Progenitor cell of endocrine pancreas (in vitro differentiated cells): ENCODE measurements at regions not wholly inside any gene's neighbourhood (a gene's known extent, or its start where the extent isn't known, plus 50 kb on each side); places are given as distances from the start of the nearest gene placed in this dataset.

Experiments used
- DNase-seq: peaks from one replicate; pipeline ENCODE4 v3.0.0; 2021; ENCODE audit warnings: low spot score; ENCODE audit not compliant: unreplicated experiment
- H3K27ac Mint-ChIP-seq: 2 replicates; pipeline ENCODE4 v1.8.0; 2021; ENCODE audit warnings: mild to moderate bottlenecking, moderate library complexity, mixed read lengths
- H3K27me3 Mint-ChIP-seq: 2 replicates; pipeline ENCODE4 v1.8.0; 2021; ENCODE audit warnings: mixed read lengths
- H3K36me3 Mint-ChIP-seq: 2 replicates; pipeline ENCODE4 v1.8.0; 2022; ENCODE audit warnings: mixed read lengths; ENCODE audit not compliant: insufficient read depth
- H3K4me1 Mint-ChIP-seq: 2 replicates; pipeline ENCODE4 v1.8.0; 2021; ENCODE audit warnings: low read depth, mixed read lengths
- H3K4me3 Mint-ChIP-seq: 2 replicates; pipeline ENCODE4 v1.8.0; 2021; ENCODE audit warnings: low read depth, mild to moderate bottlenecking, moderate library complexity, mixed read lengths
- H3K9me3 Mint-ChIP-seq: 2 replicates; pipeline ENCODE4 v1.8.0; 2021; ENCODE audit warnings: low read depth, mixed read lengths
- CTCF ChIP-seq: fragments of 200-600 bp; sonication (generic); IDR thresholded peaks from one replicate; pipeline ENCODE4 v1.5.0; 2021; ENCODE audit warnings: antibody characterized with exemption, mild to moderate bottlenecking; ENCODE audit not compliant: unreplicated experiment

- no peaks in the 10 kb centered on the region for H3K27me3 Mint-ChIP-seq
- DNase-seq, result no peak
- no peak overlapping the region for H3K4me3 Mint-ChIP-seq
- TF ChIP-seq CTCF, result no peak
- H3K4me1 Mint-ChIP-seq, result no peaks in the 10 kb centered on the region
- no peaks in the 10 kb centered on the region for H3K36me3 Mint-ChIP-seq
- peaks cover 14% of the 10 kb centered on the region for H3K9me3 Mint-ChIP-seq
- H3K27ac Mint-ChIP-seq, result no peak overlapping the region
Measured at GRCh38 chr6:85250586-85251220, 199.2 kb upstream of the NT5E start.

GRCh38 chr6:85245004-85245403 is 204.9 kb upstream of the NT5E start:
- no peaks in the 10 kb centered on the region for H3K27me3 Mint-ChIP-seq

GRCh38 chr6:85241498-85242052 is 208.3 kb upstream of the NT5E start:
- no peak for DNase-seq
- Mint-ChIP-seq H3K27ac (no peak overlapping the region), H3K4me3 (no peak overlapping the region), H3K27me3 (no peaks in the 10 kb centered on the region), H3K4me1 (no peaks in the 10 kb centered on the region), H3K9me3 (no peaks in the 10 kb centered on the region), H3K36me3 (no peaks in the 10 kb centered on the region)
- no peak for TF ChIP-seq CTCF

More at GRCh38 chr6:85245004-85245403, 204.9 kb upstream of the NT5E start:
- no peak overlapping the region for H3K4me3 Mint-ChIP-seq
- no peak for DNase-seq
- H3K9me3 Mint-ChIP-seq, result peaks cover 7% of the 10 kb centered on the region
- no peak for TF ChIP-seq CTCF
- no peak overlapping the region for H3K27ac Mint-ChIP-seq
- no peaks in the 10 kb centered on the region for H3K4me1 Mint-ChIP-seq
- no peaks in the 10 kb centered on the region for H3K36me3 Mint-ChIP-seq

- TF ChIP-seq CTCF, result no peak
- H3K36me3 Mint-ChIP-seq, result no peaks in the 10 kb centered on the region
- no peak overlapping the region for H3K4me3 Mint-ChIP-seq
- H3K4me1 Mint-ChIP-seq, result no peaks in the 10 kb centered on the region
- no peak for DNase-seq
- no peaks in the 10 kb centered on the region for H3K27me3 Mint-ChIP-seq
- H3K27ac Mint-ChIP-seq, result no peak overlapping the region
- H3K9me3 Mint-ChIP-seq, result no peaks in the 10 kb centered on the region
Measured at GRCh38 chr6:85240787-85241385, 209.0 kb upstream of the NT5E start.

GRCh38 chr6:85237478-85237877 is 212.4 kb upstream of the NT5E start:
- Mint-ChIP-seq H3K27me3 (no peaks in the 10 kb centered on the region), H3K9me3 (no peaks in the 10 kb centered on the region), H3K4me3 (no peak overlapping the region), H3K4me1 (peaks cover 3% of the 10 kb centered on the region), H3K36me3 (no peaks in the 10 kb centered on the region), H3K27ac (no peak overlapping the region)
- no peak for TF ChIP-seq CTCF
- no peak for DNase-seq
